ENCODE measurements at regions not wholly inside any gene's neighbourhood (a gene's known extent, or its start where the extent isn't known, plus 50 kb on each side); places are given as distances from the start of the nearest gene placed in this dataset.
A peak's percentile ranks its signal among the peaks of the same experiment; 100 is the strongest.

DNA sequence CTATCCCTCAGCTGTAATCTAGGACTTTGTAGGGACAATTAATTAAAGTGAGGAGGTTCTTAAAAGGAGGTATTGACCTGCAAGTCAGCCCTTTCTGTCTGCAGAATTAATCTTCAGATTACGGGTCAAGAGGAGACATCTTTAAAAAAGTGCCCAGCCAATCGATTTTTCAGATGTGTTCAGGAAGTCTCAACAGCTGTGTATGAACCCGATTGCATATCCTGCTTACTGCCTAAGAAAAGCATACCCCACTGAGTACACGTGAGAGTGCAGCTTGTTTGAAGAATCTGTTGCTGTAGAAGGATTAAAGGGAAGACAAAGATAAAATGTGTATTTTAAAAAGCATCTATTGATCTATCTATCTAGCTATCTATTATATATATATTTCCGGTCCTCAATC is 1194.5 kb downstream of the UQCRFS1 start:
- ChIA-PET POLR2A (no interaction called here), CTCF (no interaction called here)
- Histone ChIP-seq H3K4me3 (ENCODE audit: control insufficient read depth in 1 of 7, extremely low read depth in 1 of 7, insufficient read depth in 4 of 7, low read depth in 2 of 7, low read length in 6 of 7) (no peak overlapping the region), H3K9me3 (ENCODE audit: control extremely low read depth in 1 of 5, control insufficient read depth in 4 of 5, insufficient read depth in 2 of 5, low read depth in 1 of 5, low read length in 4 of 5) (no peaks in the 10 kb centered on the region), H3K27ac (ENCODE audit: insufficient read depth in 1 of 2, low read depth in 1 of 2, low read length in 2 of 2, poor library complexity in 1 of 2, severe bottlenecking in 2 of 2) (no peak overlapping the region), H3K4me1 (ENCODE audit: control extremely low read depth in 1 of 4, control insufficient read depth in 4 of 4, insufficient read depth in 4 of 4, low read length in 3 of 4) (no peaks in the 10 kb centered on the region), H3K27me3 (replicated peaks in 2 of 5; ENCODE audit: control insufficient read depth in 4 of 5, insufficient read depth in 5 of 5, low read length in 4 of 5) (no peaks in the 10 kb centered on the region), H3K36me3 (ENCODE audit: control insufficient read depth in 4 of 4, insufficient read depth in 4 of 4, low read length in 3 of 4) (no peaks in the 10 kb centered on the region)
- WGBS (ENCODE audit: insufficient coverage), result 65% methylated on average over 2 of the region's 5 CpGs
- DNase-seq, result no peak

DNA sequence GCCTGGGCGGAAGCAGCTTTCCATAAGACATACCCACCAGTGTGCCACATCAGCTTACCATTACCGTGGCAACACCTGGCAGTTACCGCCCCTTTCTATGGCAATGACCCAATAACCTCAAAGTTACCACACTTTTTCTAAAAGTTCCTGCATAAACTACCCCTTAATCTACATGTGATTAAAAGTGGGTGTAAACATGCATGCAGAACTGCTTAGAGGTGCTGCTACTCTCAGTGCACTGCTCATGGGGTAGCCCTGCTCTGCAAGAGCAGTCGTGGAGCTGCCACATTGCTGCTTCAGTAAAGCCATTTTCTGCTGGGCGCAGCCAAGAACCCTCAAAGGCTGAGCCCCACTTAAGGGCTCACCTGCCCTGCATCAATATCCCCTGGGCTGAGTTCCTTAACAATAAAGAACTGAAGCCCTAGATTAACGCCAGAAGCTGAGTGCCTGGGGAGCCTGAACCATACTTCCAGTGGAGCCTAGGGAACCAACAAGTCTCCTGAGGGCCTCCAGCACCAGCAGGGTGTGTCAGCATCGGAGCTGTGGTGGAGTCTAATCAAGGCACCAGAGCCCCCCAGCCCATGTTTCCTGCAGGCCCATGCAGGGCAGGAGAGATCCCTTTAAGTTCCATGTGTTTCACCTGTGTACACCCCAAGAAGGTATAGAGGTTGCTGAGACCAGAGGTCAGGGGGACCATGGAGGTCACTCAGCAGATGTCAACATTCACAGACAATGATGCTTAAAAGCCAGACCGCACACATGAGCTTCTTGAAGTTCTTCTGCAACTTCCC is 1198.1 kb downstream of the UQCRFS1 start:
- no peak overlapping the region for H3K27ac ChIP-seq (ENCODE audit: insufficient read depth in 1 of 2, low read depth in 1 of 2, low read length in 2 of 2, poor library complexity in 1 of 2, severe bottlenecking in 2 of 2)
- 95% methylated on average over 4 of the region's 8 CpGs for WGBS (ENCODE audit: insufficient coverage)
- no peaks in the 10 kb centered on the region for H3K27me3 ChIP-seq (replicated peaks in 2 of 5; ENCODE audit: control insufficient read depth in 4 of 5, insufficient read depth in 5 of 5, low read length in 4 of 5)
- no peaks in the 10 kb centered on the region for H3K9me3 ChIP-seq (ENCODE audit: control extremely low read depth in 1 of 5, control insufficient read depth in 4 of 5, insufficient read depth in 2 of 5, low read depth in 1 of 5, low read length in 4 of 5)
- no peak overlapping the region for H3K4me3 ChIP-seq (ENCODE audit: control insufficient read depth in 1 of 7, extremely low read depth in 1 of 7, insufficient read depth in 4 of 7, low read depth in 2 of 7, low read length in 6 of 7)
- no peak for DNase-seq
- ChIA-PET CTCF (no interaction called here), POLR2A (no interaction called here)
- no peaks in the 10 kb centered on the region for H3K36me3 ChIP-seq (ENCODE audit: control insufficient read depth in 4 of 4, insufficient read depth in 4 of 4, low read length in 3 of 4)
- H3K4me1 ChIP-seq (ENCODE audit: control extremely low read depth in 1 of 4, control insufficient read depth in 4 of 4, insufficient read depth in 4 of 4, low read length in 3 of 4), result no peaks in the 10 kb centered on the region

DNA sequence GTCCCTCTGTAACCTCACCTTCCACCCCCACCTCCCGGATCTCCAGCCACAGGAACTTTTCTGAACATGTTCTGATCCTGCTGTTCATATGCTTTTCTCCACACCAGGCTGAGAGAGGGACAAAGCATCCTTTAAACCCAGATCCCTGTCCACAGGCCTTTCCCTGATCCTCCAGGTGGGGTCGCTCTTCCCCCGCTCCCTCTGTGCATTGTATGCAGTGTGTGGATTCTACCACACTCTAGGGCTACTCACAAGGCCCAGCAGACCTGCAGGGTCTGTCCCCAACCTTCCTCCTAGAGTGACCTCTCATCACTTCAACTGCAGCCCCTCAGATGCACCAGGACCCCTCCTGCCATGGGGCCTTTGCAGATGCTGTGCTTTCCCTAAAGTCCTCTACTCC is 1200.6 kb downstream of the UQCRFS1 start:
- POLR2A ChIA-PET, result no interaction called here
- WGBS (ENCODE audit: insufficient coverage), result 59% methylated on average over 3 of the region's 3 CpGs

DNA sequence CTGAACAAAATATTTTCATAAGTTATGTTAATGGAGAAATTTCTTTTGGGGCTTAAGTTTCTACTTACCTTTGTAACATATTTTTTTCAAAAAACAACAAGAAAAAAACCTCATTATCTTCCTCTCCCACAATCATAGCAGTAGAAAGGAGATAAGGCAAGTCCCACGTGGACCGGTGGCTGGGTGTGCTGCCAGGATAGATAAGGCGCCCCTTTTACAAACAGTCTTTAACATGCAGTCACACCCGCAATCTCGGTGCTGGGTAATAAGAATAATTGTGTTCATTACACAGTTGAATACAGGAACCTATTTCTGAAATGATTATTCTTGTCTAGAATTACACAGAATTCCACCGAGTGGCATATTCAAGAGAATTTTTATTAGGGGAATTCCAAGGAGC is 1202.3 kb downstream of the UQCRFS1 start:
- H3K27ac ChIP-seq (ENCODE audit: insufficient read depth in 1 of 2, low read depth in 1 of 2, low read length in 2 of 2, poor library complexity in 1 of 2, severe bottlenecking in 2 of 2), result no peak overlapping the region
- H3K4me1 ChIP-seq (ENCODE audit: control extremely low read depth in 1 of 4, control insufficient read depth in 4 of 4, insufficient read depth in 4 of 4, low read length in 3 of 4), result no peaks in the 10 kb centered on the region
- POLR2A ChIA-PET, result no interaction called here
- no peaks in the 10 kb centered on the region for H3K27me3 ChIP-seq (replicated peaks in 2 of 5; ENCODE audit: control insufficient read depth in 4 of 5, insufficient read depth in 5 of 5, low read length in 4 of 5)
- 100% methylated on average over 1 of the region's 6 CpGs for WGBS (ENCODE audit: insufficient coverage)
- no peaks in the 10 kb centered on the region for H3K9me3 ChIP-seq (ENCODE audit: control extremely low read depth in 1 of 5, control insufficient read depth in 4 of 5, insufficient read depth in 2 of 5, low read depth in 1 of 5, low read length in 4 of 5)
- CTCF ChIA-PET, result no interaction called here
- H3K4me3 ChIP-seq (ENCODE audit: control insufficient read depth in 1 of 7, extremely low read depth in 1 of 7, insufficient read depth in 4 of 7, low read depth in 2 of 7, low read length in 6 of 7), result no peak overlapping the region
- H3K36me3 ChIP-seq (ENCODE audit: control insufficient read depth in 4 of 4, insufficient read depth in 4 of 4, low read length in 3 of 4), result no peaks in the 10 kb centered on the region
- peak in 1 of 3 donors; percentile 5 for DNase-seq

More for the DNA sequence above, 1200.6 kb downstream of the UQCRFS1 start:
- H3K9me3 ChIP-seq (ENCODE audit: control extremely low read depth in 1 of 5, control insufficient read depth in 4 of 5, insufficient read depth in 2 of 5, low read depth in 1 of 5, low read length in 4 of 5), result no peaks in the 10 kb centered on the region
- no peaks in the 10 kb centered on the region for H3K4me1 ChIP-seq (ENCODE audit: control extremely low read depth in 1 of 4, control insufficient read depth in 4 of 4, insufficient read depth in 4 of 4, low read length in 3 of 4)
- CTCF ChIA-PET, result no interaction called here
- no peaks in the 10 kb centered on the region for H3K27me3 ChIP-seq (replicated peaks in 2 of 5; ENCODE audit: control insufficient read depth in 4 of 5, insufficient read depth in 5 of 5, low read length in 4 of 5)
- H3K27ac ChIP-seq (ENCODE audit: insufficient read depth in 1 of 2, low read depth in 1 of 2, low read length in 2 of 2, poor library complexity in 1 of 2, severe bottlenecking in 2 of 2), result no peak overlapping the region
- H3K4me3 ChIP-seq (ENCODE audit: control insufficient read depth in 1 of 7, extremely low read depth in 1 of 7, insufficient read depth in 4 of 7, low read depth in 2 of 7, low read length in 6 of 7), result no peak overlapping the region
- no peak for DNase-seq
- H3K36me3 ChIP-seq (ENCODE audit: control insufficient read depth in 4 of 4, insufficient read depth in 4 of 4, low read length in 3 of 4), result no peaks in the 10 kb centered on the region

DNA sequence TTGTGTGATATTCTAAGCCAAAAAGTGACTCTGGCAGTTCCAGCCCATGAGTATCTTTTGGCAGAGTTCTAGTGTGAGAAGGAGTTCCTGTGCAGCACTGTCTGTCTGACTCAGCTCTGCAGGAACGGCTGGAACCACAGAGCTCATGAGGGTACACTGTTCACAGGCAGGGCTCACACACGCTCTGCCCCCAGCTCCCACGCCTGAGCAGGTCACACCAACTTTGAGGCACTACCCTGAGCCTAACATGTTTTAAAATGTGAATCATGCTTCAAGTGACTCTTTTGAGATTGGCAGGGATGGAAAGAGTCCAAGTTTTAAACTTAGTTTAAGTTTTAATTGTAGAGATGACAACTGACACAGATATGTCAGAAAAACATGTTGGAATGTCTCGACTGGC is 1203.3 kb downstream of the UQCRFS1 start:
- no peak for DNase-seq
- Histone ChIP-seq H3K4me1 (ENCODE audit: control extremely low read depth in 1 of 4, control insufficient read depth in 4 of 4, insufficient read depth in 4 of 4, low read length in 3 of 4) (no peaks in the 10 kb centered on the region), H3K9me3 (ENCODE audit: control extremely low read depth in 1 of 5, control insufficient read depth in 4 of 5, insufficient read depth in 2 of 5, low read depth in 1 of 5, low read length in 4 of 5) (no peaks in the 10 kb centered on the region), H3K27me3 (replicated peaks in 2 of 5; ENCODE audit: control insufficient read depth in 4 of 5, insufficient read depth in 5 of 5, low read length in 4 of 5) (no peaks in the 10 kb centered on the region), H3K27ac (ENCODE audit: insufficient read depth in 1 of 2, low read depth in 1 of 2, low read length in 2 of 2, poor library complexity in 1 of 2, severe bottlenecking in 2 of 2) (no peak overlapping the region), H3K36me3 (ENCODE audit: control insufficient read depth in 4 of 4, insufficient read depth in 4 of 4, low read length in 3 of 4) (no peaks in the 10 kb centered on the region), H3K4me3 (ENCODE audit: control insufficient read depth in 1 of 7, extremely low read depth in 1 of 7, insufficient read depth in 4 of 7, low read depth in 2 of 7, low read length in 6 of 7) (no peak overlapping the region)
- CTCF ChIA-PET, result interaction anchor here (1.0 kb wide), 1 partner anchor 29 kb away, joined by 3 read pairs; no protein-coding TSS in a partner anchor
- 71% methylated on average over 3 of the region's 4 CpGs for WGBS (ENCODE audit: insufficient coverage)
- POLR2A ChIA-PET, result no interaction called here

DNA sequence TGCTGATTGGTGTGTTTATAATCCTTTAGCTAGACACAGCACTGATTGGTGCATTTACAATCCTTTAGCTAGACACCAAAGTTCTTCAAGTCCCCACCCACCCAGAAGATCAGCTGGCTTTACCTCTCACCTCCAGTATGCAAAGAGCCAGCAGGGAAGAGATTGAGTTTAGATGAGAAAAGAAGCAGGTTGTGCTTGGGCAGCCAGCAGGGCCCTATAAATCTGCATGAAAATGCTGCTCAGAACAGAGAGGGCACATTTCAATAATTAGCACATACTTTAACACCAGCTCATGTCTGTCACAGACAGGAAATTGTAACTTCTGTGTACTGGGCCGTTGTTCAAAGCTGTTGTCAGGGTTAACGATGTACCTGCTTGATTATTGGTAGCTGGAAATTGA is 1204.3 kb downstream of the UQCRFS1 start:
- WGBS (ENCODE audit: insufficient coverage), result 83% methylated on average over 2 of the region's 2 CpGs
- ChIA-PET POLR2A (no interaction called here), CTCF (interaction anchor here (1.0 kb wide), 1 partner anchor 30 kb away, joined by 3 read pairs; no protein-coding TSS in a partner anchor)
- DNase-seq, result no peak
- Histone ChIP-seq H3K36me3 (ENCODE audit: control insufficient read depth in 4 of 4, insufficient read depth in 4 of 4, low read length in 3 of 4) (no peaks in the 10 kb centered on the region), H3K27me3 (replicated peaks in 2 of 5; ENCODE audit: control insufficient read depth in 4 of 5, insufficient read depth in 5 of 5, low read length in 4 of 5) (no peaks in the 10 kb centered on the region), H3K9me3 (ENCODE audit: control extremely low read depth in 1 of 5, control insufficient read depth in 4 of 5, insufficient read depth in 2 of 5, low read depth in 1 of 5, low read length in 4 of 5) (no peaks in the 10 kb centered on the region), H3K27ac (ENCODE audit: insufficient read depth in 1 of 2, low read depth in 1 of 2, low read length in 2 of 2, poor library complexity in 1 of 2, severe bottlenecking in 2 of 2) (no peak overlapping the region), H3K4me1 (ENCODE audit: control extremely low read depth in 1 of 4, control insufficient read depth in 4 of 4, insufficient read depth in 4 of 4, low read length in 3 of 4) (no peaks in the 10 kb centered on the region), H3K4me3 (ENCODE audit: control insufficient read depth in 1 of 7, extremely low read depth in 1 of 7, insufficient read depth in 4 of 7, low read depth in 2 of 7, low read length in 6 of 7) (no peak overlapping the region)

DNA sequence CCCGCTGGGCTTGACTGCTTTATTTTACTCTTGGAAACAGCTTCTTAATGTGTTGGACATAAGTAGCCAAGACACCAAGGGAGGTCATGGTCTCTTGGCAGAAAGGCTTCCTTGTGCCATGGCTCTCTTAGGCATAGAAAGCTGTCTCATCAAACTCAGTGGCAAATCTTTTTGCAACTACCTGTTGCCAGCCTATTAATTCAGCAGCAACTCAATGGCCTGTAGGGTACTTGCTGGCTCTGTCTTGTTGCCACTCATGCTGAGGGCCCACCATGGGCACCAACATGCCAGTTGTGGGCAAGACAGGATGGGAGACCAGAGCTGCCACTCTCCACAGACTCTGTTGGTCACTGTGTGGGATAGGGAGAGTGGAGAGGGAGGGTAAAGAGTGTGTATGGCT is 1209.4 kb downstream of the UQCRFS1 start:
- POLR2A ChIA-PET, result no interaction called here

More for the DNA sequence above, 1209.4 kb downstream of the UQCRFS1 start:
- Histone ChIP-seq H3K27ac (ENCODE audit: insufficient read depth in 1 of 2, low read depth in 1 of 2, low read length in 2 of 2, poor library complexity in 1 of 2, severe bottlenecking in 2 of 2) (no peak overlapping the region), H3K27me3 (replicated peaks in 2 of 5; ENCODE audit: control insufficient read depth in 4 of 5, insufficient read depth in 5 of 5, low read length in 4 of 5) (no peaks in the 10 kb centered on the region), H3K9me3 (ENCODE audit: control extremely low read depth in 1 of 5, control insufficient read depth in 4 of 5, insufficient read depth in 2 of 5, low read depth in 1 of 5, low read length in 4 of 5) (peaks cover 0 to 3% (median 0%) of the 10 kb centered on the region in 5 experiments), H3K4me1 (ENCODE audit: control extremely low read depth in 1 of 4, control insufficient read depth in 4 of 4, insufficient read depth in 4 of 4, low read length in 3 of 4) (no peaks in the 10 kb centered on the region), H3K4me3 (ENCODE audit: control insufficient read depth in 1 of 7, extremely low read depth in 1 of 7, insufficient read depth in 4 of 7, low read depth in 2 of 7, low read length in 6 of 7) (no peak overlapping the region), H3K36me3 (ENCODE audit: control insufficient read depth in 4 of 4, insufficient read depth in 4 of 4, low read length in 3 of 4) (no peaks in the 10 kb centered on the region)
- no peak for DNase-seq
- 100% methylated on average over 1 of the region's 1 CpG for WGBS (ENCODE audit: insufficient coverage)
- CTCF ChIA-PET, result no interaction called here

Data from common myeloid progenitor, CD34-positive (primary cell).